ENCODE measurements at regions not wholly inside any gene's neighbourhood (a gene's known extent, or its start where the extent isn't known, plus 50 kb on each side); places are given as distances from the start of the nearest gene placed in this dataset.

- TF ChIP-seq CTCF (optimal IDR thresholded peaks at IDR 0.05 in 1 of 3, IDR thresholded peaks at IDR 0.05 in 1 of 3, conservative IDR thresholded peaks at IDR 0.05 in 1 of 3; ENCODE audit: extremely low read depth in 1 of 3, insufficient read depth in 2 of 3, low read length in 3 of 3) (no peak), EZH2 (IDR thresholded peaks at IDR 0.05; ENCODE audit: low read length) (no peak)
Measured at GRCh38 chr14:104297313-104297704, 158.9 kb downstream of the KIF26A start.
